K562 (cell line): ENCODE measurements at regions not wholly inside any gene's neighbourhood (a gene's known extent, or its start where the extent isn't known, plus 50 kb on each side); places are given as distances from the start of the nearest gene placed in this dataset.

Experiments used
- ATAC-seq: fragments of 200-7000 bp; cut with Tn5 transposase; 3 replicates; pipeline ENCODE4 v1.9.1; 2020; ENCODE audit warnings: moderate library complexity
- BruUV-seq: library from RNA; stranded (reverse); fragments of 400-500 nt; replicated peaks from 2 replicates; lab custom pipeline; 2021; lab: Mats Ljungman, UMichigan
- CTCF ChIA-PET: fragments of 300-600 bp; formaldehyde crosslinking; extraction: SDS; loops from one replicate; lab custom pipeline; 2021; ENCODE audit warnings: low intra/inter-chr PET ratio; lab: Yijun Ruan, JAX
- POLR2A ChIA-PET: fragments of 300-600, 350-650 bp; sonication (Branson Sonifier 250); formaldehyde crosslinking; extraction: SDS; loops from one replicate; lab custom pipeline; 2021; ENCODE audit warnings: antibody characterized with exemption, inconsistent platforms; lab: Yijun Ruan, JAX
- DNase-seq, 4 experiments: peaks; one replicate each; pipeline versions ENCODE4 v3.0.0 to v3.0.0-alpha.2; 2011 to 2018; ENCODE audit warnings: low spot score in 3 of 4, mixed read lengths in 3 of 4; ENCODE audit errors: extremely low read depth in 1 of 4
- FAIRE-seq: peaks from 2 replicates; lab custom pipeline; 2011; peaks lifted over from hg19 to GRCh38; lab: Jason Lieb, UNC
- H2AFZ ChIP-seq: 2 replicates; pipeline ENCODE4 v1.6.0; 2011; ENCODE audit warnings: low read depth, low read length, control low read depth, inconsistent platforms
- H3K27ac ChIP-seq: fragments of 200-600 bp; 3 replicates; pipeline ENCODE4 v1.8.0; 2011; ENCODE audit warnings: low read depth, mild to moderate bottlenecking, control low read depth, inconsistent platforms, low read length, moderate library complexity, mixed read lengths; ENCODE audit errors: extremely low read depth
- H3K27me3 ChIP-seq, 2 experiments: fragments of 300-600 bp in 1 of 2; 2 replicates in 1 of 2; 3 replicates in 1 of 2; pipeline versions ENCODE4 v1.6.0 to v1.8.0; 2011; ENCODE audit warnings: inconsistent platforms in 2 of 2, low read length in 2 of 2, mild to moderate bottlenecking in 1 of 2, mixed read lengths in 1 of 2, moderate library complexity in 1 of 2; ENCODE audit not compliant: control insufficient read depth in 2 of 2, insufficient read depth in 2 of 2
- H3K36me3 ChIP-seq: fragments of 300-600 bp; 3 replicates; pipeline ENCODE4 v1.8.0; 2011; ENCODE audit warnings: mild to moderate bottlenecking, low read length, inconsistent platforms; ENCODE audit not compliant: control insufficient read depth, insufficient read depth
- H3K4me1 ChIP-seq, 2 experiments: fragments of 200-600 bp in 1 of 2; replicated peaks in 1 of 2; 2 replicates in 1 of 2; 3 replicates in 1 of 2; pipeline versions ENCODE4 v1.5.1 to v1.8.0; 2011; ENCODE audit warnings: inconsistent platforms in 2 of 2, low read length in 2 of 2, mild to moderate bottlenecking in 1 of 2, mixed read lengths in 1 of 2, moderate library complexity in 1 of 2; ENCODE audit not compliant: control insufficient read depth in 2 of 2, insufficient read depth in 2 of 2
- H3K4me2 ChIP-seq: 2 replicates; pipeline ENCODE4 v1.6.1; 2011; ENCODE audit warnings: low read length, control low read depth, inconsistent platforms, mixed read lengths; ENCODE audit not compliant: insufficient read depth
- H3K4me3 ChIP-seq: fragments of 200-600 bp; sonication (generic), shearing (Covaris generic); 2 replicates; pipeline ENCODE4 v1.5.1; 2016; ENCODE audit warnings: control low read depth, inconsistent platforms
- H3K79me2 ChIP-seq: fragments of 200-600 bp; 3 replicates; pipeline ENCODE4 v1.8.0; 2011; ENCODE audit warnings: low read length, inconsistent platforms; ENCODE audit not compliant: control insufficient read depth, insufficient read depth
- H3K9ac ChIP-seq, 2 experiments: 2 replicates each; pipeline versions ENCODE4 v1.6.0 to v1.6.1; 2011; ENCODE audit warnings: low read depth in 2 of 2, low read length in 2 of 2, control low read depth in 1 of 2, inconsistent platforms in 1 of 2, mild to moderate bottlenecking in 1 of 2, mixed read lengths in 1 of 2; ENCODE audit not compliant: insufficient read depth in 1 of 2
- H3K9me1 ChIP-seq: one replicate; pipeline ENCODE4 v1.6.0; 2011; ENCODE audit warnings: inconsistent platforms, mild to moderate bottlenecking, low read length, moderate library complexity; ENCODE audit not compliant: control insufficient read depth, insufficient read depth
- H3K9me3 ChIP-seq: replicated peaks from 2 replicates; pipeline ENCODE4 v1.5.1; 2011; ENCODE audit warnings: low read depth, low read length, inconsistent platforms; ENCODE audit not compliant: control insufficient read depth, insufficient read depth
- H4K20me1 ChIP-seq: replicated peaks from 2 replicates; pipeline ENCODE4 v1.6.1; 2011; ENCODE audit warnings: low read length, inconsistent platforms, mixed read lengths; ENCODE audit not compliant: control insufficient read depth, insufficient read depth
- CREB1 ChIP-seq, 2 experiments: sonication (generic) in 1 of 2; formaldehyde crosslinking in 1 of 2; IDR thresholded peaks; 2 replicates each; pipeline versions ENCODE4 v1.6.1 to v1.8.0; 2012 to 2022; ENCODE audit warnings: inconsistent platforms in 1 of 2, mild to moderate bottlenecking in 1 of 2, missing genetic modification reagents in 1 of 2, moderate library complexity in 1 of 2
- CREM ChIP-seq: IDR thresholded peaks from 2 replicates; pipeline ENCODE4 v1.6.1; 2014; ENCODE audit warnings: antibody characterized with exemption, low read depth
- HEY1 ChIP-seq: fragments of 250-450 bp; sonication (Bioruptor Pico); IDR thresholded peaks from 2 replicates; pipeline ENCODE4 v1.5.0; 2020; ENCODE audit warnings: mild to moderate bottlenecking, moderate library complexity, borderline replicate concordance
- IRF1 ChIP-seq: sonication (generic); formaldehyde crosslinking; IDR thresholded peaks from 2 replicates; pipeline ENCODE4 v1.8.0; 2022; ENCODE audit warnings: missing genetic modification reagents, mild to moderate bottlenecking, borderline replicate concordance
- NR1H2 ChIP-seq: sonication (generic); formaldehyde crosslinking; IDR thresholded peaks from 2 replicates; pipeline ENCODE4 v1.4.0; 2020; ENCODE audit warnings: mild to moderate bottlenecking, missing genetic modification reagents
- PRMT5 ChIP-seq: sonication (generic); formaldehyde crosslinking; IDR thresholded peaks from 2 replicates; pipeline ENCODE4 v1.5.0; 2020; ENCODE audit warnings: missing genetic modification reagents
- RB1 ChIP-seq: fragments of 450-650 bp; IDR thresholded peaks from 2 replicates; pipeline ENCODE4 v1.6.1; 2017; ENCODE audit warnings: low read depth, mild to moderate bottlenecking
- SETDB1 ChIP-seq: IDR thresholded peaks from one replicate; pipeline ENCODE4 v1.6.1; 2012; ENCODE audit warnings: low read length, control low read depth, inconsistent platforms
- XRCC4 ChIP-seq: IDR thresholded peaks from one replicate; pipeline ENCODE4 v1.6.1; 2011; ENCODE audit not compliant: insufficient read depth, insufficient read length; ENCODE audit errors: extremely low read depth
- ZNF12 ChIP-seq: sonication (generic); formaldehyde crosslinking; IDR thresholded peaks from 2 replicates; pipeline ENCODE4 v1.4.0; 2020; ENCODE audit warnings: mild to moderate bottlenecking, missing genetic modification reagents
- ZNF174 ChIP-seq: fragments of 250-450 bp; sonication (Bioruptor Pico); IDR thresholded peaks from 2 replicates; pipeline ENCODE4 v1.4.0; 2020; ENCODE audit warnings: mild to moderate bottlenecking
- ZNF695 ChIP-seq: fragments of 450-650 bp; formaldehyde crosslinking; IDR thresholded peaks from 2 replicates; pipeline ENCODE4 v1.4.0; 2020; ENCODE audit warnings: mild to moderate bottlenecking, moderate library complexity
- WGBS: fragments of 100-300 bp; shearing (Covaris generic); methylation state at CpG from one replicate; pipeline ENCODE4 v1.1.6; 2016; ENCODE audit warnings: low coverage, mixed read lengths; ENCODE audit not compliant: insufficient coverage; ENCODE audit errors: missing lambda C conversion rate; 5-methylcytosine and 5-hydroxymethylcytosine counted together
- in situ Hi-C: fragments of 300-500 bp; cut with MboI; formaldehyde crosslinking; loops from 4 replicates; pipeline ENCODE4 v1.15.0; 2018; ENCODE audit warnings: inconsistent platforms, mixed read lengths
- intact Hi-C: fragments of 100-400 bp; cut with micrococcal nuclease; formaldehyde crosslinking; loops from 2 replicates; pipeline ENCODE4 v1.14.2; 2022
- TF ChIP-seq, protein P1 (sequence below): conservative IDR thresholded peaks from 2 replicates; pipeline ENCODE4 v1.6.1; 2011; ENCODE audit warnings: low read depth, mild to moderate bottlenecking, low read length; ENCODE audit not compliant: control insufficient read depth
- TF ChIP-seq, protein P2 (sequence below): fragments of 450-650 bp; formaldehyde crosslinking; IDR thresholded peaks from 2 replicates; pipeline ENCODE4 v1.4.0; 2022; ENCODE audit warnings: missing genetic modification characterization

GRCh38 chr12:42982828-42983227 lies 393.3 kb upstream of the PRICKLE1 start:
- H3K9ac ChIP-seq, result no peak overlapping the region
- H3K4me2 ChIP-seq, result no peak overlapping the region
- CTCF ChIA-PET, result no interaction called here
- no peaks in the 10 kb centered on the region for H4K20me1 ChIP-seq
- TF ChIP-seq HEY1 (CRISPR knock-in tag), result no peak
- no peak for TF ChIP-seq ZNF12 (CRISPR knock-in tag)
- TF ChIP-seq, protein P1, sequence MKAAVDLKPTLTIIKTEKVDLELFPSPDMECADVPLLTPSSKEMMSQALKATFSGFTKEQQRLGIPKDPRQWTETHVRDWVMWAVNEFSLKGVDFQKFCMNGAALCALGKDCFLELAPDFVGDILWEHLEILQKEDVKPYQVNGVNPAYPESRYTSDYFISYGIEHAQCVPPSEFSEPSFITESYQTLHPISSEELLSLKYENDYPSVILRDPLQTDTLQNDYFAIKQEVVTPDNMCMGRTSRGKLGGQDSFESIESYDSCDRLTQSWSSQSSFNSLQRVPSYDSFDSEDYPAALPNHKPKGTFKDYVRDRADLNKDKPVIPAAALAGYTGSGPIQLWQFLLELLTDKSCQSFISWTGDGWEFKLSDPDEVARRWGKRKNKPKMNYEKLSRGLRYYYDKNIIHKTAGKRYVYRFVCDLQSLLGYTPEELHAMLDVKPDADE, result no peak
- TF ChIP-seq ZNF695, result no peak
- no peak for TF ChIP-seq NR1H2 (CRISPR knock-in tag)
- no peak for TF ChIP-seq XRCC4
- TF ChIP-seq, protein P2, sequence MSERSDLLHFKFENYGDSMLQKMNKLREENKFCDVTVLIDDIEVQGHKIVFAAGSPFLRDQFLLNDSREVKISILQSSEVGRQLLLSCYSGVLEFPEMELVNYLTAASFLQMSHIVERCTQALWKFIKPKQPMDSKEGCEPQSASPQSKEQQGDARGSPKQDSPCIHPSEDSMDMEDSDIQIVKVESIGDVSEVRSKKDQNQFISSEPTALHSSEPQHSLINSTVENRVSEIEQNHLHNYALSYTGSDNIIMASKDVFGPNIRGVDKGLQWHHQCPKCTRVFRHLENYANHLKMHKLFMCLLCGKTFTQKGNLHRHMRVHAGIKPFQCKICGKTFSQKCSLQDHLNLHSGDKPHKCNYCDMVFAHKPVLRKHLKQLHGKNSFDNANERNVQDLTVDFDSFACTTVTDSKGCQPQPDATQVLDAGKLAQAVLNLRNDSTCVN (CRISPR knock-in tag), result no peak
- TF ChIP-seq CREB1 (IDR thresholded peaks at IDR 0.05), result no peak
- no peak for TF ChIP-seq CREB1 (CRISPR knock-in tag; IDR thresholded peaks at IDR 0.05)
- no peak for TF ChIP-seq SETDB1
- TF ChIP-seq ZNF174 (CRISPR knock-in tag), result no peak
- no peak for TF ChIP-seq PRMT5 (CRISPR knock-in tag)
- TF ChIP-seq RB1, result no peak
- TF ChIP-seq IRF1 (CRISPR knock-in tag), result no peak
- no peak for TF ChIP-seq CREM
- H3K9me1 ChIP-seq, result no peaks in the 10 kb centered on the region
- no peaks in the 10 kb centered on the region for H3K9me3 ChIP-seq
- POLR2A ChIA-PET, result no interaction called here
- H3K4me1 ChIP-seq, result no peaks in the 10 kb centered on the region
- H3K4me3 ChIP-seq, result no peak overlapping the region
- no peak overlapping the region for H2AFZ ChIP-seq
- H3K79me2 ChIP-seq, result no peaks in the 10 kb centered on the region
- H3K27me3 ChIP-seq, result no peaks in the 10 kb centered on the region
- ATAC-seq, result no peak
- no peak overlapping the region for H3K27ac ChIP-seq
- 2% methylated on average over 4 of the region's 4 CpGs for WGBS
- intact Hi-C loops, result no loop called here
- H3K36me3 ChIP-seq, result no peaks in the 10 kb centered on the region
- FAIRE-seq, result no peak
- BruUV-seq, result no TSS peak
- in situ Hi-C loops, result no loop called here
- no peak for DNase-seq
